HG03066 (cell line): ENCODE measurements at regions not wholly inside any gene's neighbourhood (a gene's known extent, or its start where the extent isn't known, plus 50 kb on each side); places are given as distances from the start of the nearest gene placed in this dataset.
"Not testable (repeated sequence)": the region's sequence is repeated elsewhere in the genome, so short reads cannot be mapped to it uniquely, and the experiment has no call there.

Source experiments
- ATAC-seq: cut with Tn5 transposase; IDR thresholded peaks from one replicate; pipeline ENCODE4 v1.9.1; 2021; ENCODE audit warnings: low read depth; ENCODE audit not compliant: unreplicated experiment

DNA sequence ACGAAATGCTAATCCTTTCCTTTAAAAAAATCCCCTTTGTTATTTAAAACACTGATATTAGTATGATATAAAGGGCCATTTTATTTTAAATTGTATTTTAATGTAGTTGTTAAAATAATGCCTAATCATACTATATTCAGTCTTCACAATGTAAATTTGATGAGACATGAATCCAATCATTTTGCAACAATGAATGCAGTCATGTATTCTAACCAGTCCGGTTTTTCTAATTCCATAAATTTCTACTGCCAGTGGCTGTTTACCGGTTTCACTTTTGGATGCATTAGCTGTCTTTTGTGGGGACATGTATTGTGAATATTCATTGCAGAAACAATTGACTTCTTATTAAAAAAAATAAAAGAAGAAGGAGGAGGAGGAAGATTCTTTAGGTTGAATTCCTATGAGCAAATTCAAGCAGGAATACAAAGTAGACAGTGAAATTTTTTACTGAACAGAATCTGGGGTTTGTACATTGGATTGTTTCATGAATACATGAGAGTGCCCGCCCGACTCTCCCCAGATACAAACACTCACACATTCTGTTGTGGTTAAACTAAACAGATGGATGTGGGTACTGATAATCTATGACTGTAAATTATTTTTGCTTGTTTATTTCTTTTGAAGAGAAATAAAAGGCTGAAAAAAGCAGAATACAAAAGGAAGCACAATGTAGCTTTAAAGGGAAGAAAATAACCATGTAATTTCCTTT is 624.8 kb upstream of the PTBP2 start:
- no peak for ATAC-seq

DNA sequence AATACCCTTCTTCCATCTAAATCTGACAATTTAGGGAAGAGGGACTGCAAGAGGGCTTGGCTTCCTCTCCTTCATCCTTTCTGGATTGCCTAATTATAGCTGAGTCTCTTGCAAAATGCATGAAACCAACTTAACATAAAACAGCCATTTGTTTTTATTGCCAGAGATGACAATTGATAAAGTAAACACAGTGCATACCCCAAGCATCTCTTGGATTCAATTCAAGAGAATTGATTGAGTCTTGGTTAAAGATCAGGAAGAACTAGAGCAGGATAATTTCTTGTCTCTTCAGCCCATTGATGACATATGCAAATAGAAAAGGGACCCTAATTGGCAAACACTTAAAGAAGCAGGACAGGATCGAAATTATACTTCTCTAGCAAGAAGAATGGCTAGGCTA is 617.1 kb upstream of the PTBP2 start:
- ATAC-seq, result no peak

DNA sequence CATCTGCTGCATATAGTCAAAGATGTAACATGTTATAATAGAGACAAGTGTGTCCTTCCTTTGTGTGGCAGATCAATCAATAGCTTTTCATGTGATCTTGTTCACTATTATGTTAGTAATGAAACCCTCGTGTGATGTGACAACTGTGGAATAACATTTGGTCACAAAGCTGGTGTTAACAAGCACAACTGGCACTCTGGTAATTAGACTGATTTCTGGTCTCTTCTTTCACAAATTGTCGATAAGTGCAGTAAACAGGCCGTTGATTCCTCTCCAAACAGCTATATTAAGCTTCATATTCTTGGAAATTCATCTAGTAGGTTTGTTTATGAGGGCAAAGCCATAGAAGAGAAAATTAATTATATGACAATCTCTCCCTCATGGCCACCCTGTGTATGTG is 616.7 kb upstream of the PTBP2 start:
- no peak for ATAC-seq

DNA sequence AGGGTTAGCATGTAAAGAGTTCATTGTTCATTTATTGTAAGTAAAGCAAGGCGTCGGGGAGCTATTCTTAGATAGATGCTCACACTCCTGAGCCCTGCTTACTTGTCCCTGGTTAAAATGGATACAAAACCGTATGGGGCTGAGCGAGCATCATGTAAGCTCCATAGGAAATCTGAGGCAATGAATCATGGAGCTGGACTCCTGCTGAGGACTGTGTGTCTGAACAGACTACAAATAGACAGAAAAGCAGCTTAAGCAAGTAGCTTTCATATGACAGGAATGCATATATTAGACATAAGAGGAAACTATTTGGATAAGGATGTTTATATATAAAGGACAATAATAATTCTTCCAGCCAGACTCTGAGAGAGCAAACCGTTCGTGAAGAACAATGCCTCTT is 604.9 kb upstream of the PTBP2 start:
- no peak for ATAC-seq

DNA sequence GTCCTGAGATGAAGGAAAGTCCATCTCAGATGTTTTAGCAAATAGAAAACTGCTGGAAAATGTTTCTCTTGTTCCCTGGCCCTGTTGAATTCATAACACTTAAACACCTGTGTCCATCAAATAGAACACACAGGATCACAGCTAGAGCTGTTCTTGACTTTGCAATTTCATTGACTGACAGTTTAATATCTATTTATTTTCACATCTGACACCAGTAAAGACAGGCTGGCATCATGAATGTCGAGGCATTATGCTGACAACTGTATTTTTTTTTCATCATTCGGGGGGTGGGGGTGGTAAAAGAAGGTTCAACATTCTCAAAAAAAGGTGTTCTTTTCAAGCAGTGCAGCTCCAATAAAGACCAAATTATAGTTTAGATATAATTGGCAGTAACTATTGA is 591.2 kb upstream of the PTBP2 start:
- no peak for ATAC-seq

DNA sequence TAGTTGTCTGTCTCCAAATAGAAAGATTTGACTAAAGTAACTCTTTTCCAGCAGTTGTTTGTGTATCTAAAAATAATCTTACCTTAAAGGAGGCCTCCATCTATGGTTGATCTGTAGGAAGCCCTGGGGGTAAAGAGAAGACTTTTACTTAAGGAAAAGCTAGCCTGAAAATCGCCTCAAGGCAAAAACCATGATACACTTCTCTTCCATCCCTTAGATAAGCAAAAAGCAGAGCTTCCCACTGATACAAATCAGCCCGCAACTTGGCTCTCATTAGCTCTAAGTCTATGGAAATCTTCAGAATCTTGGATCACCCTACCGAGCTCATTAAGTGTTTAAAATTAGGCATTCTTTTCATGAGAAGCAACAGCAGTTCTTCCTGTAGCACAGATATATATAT is 576.9 kb upstream of the PTBP2 start:
- ATAC-seq, result no peak

DNA sequence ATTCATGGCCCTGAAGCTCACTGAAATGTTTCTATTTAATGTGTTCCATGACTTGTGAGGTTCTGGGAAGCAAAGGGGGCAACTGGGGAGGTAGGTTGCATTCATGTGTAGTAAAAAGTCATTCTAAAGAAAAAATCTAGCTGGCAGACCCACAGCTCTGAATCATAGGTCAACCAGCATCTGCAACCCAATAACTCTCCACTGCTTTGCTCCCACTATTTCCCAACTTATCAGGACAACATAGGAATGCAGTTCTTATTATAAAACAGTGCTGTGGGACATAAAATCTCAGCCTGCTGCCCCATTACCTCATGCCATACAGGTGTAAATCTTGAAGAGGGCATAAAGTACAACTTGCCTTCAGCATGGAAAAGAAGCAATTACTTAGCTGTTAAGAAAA is 576.1 kb upstream of the PTBP2 start:
- ATAC-seq, result no peak

DNA sequence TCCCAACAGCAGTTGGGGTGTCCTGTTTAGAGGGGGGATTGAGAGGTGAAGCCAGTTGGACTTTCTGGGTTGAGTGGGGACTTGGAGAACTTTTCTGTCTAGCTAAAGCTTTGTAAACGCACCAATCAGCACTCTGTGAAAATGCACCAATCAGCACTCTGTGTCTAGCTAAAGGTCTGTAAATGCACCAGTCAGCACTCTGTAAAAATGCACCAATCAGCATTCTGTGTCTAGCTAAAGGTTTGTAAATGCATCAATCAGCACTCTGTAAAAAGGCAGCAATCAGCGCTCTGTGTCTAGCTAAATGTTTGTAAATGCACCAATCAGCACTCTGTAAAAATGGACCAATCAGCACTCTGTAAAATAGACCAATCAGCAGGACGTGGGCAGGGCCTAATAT is 568.6 kb upstream of the PTBP2 start:
- ATAC-seq, result not testable (repeated sequence)

DNA sequence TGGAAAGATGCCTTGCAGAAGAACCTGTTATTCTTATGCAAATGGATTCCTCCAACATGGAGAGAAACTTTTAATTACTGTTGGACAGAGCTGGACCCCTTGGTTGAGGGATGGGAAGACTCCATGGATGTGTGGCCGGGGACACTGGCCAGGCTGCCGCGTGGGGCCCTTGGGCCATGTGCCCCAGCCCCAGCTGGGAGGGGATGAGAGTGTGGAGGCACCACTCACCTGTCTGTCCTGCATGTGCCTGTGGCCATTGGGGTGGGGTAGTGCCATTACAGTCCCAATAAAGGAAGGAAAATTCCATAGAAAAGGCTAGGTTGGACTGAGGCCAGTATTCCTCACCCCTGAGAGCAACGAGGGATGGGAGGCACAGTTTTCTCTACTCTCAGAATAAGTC is 564.5 kb upstream of the PTBP2 start:
- ATAC-seq, result no peak

DNA sequence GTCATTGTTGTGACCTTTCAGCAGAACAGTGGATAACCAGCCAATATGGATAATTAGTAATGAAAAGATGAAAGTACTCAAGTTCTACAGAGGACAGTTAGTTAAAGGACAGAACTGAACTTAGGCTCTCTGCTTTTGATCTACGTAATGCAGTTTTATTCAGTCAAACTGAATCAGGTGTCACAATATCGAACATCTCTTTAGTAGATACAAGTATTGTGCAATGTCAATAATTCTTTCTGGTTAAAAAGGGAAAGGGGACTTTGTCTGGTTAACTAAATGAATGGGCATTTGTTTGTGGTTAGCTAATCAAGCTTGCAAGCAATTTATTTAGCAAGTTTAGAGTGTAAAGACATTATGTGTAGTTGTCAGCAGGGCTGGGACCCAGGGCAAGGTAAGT is 562.2 kb upstream of the PTBP2 start:
- ATAC-seq, result no peak

DNA sequence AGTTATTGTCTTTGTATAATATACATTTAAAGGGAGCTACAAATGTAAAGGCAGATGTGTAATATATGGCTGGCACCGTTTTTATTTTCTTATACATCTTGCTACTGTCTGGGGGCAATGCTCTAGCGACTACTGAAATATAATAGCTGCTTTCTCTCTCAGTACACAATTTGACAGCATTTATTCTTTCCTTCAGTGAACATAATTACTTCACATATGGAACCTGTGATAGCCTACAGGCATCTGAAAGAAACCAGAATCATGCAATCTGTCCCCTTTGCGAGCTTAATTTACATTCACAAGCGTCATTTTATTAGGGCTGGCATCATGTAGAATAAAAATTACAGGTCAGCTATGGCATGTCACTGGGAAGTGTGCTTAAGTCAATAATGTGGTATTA is 557.5 kb upstream of the PTBP2 start:
- ATAC-seq, result no peak

DNA sequence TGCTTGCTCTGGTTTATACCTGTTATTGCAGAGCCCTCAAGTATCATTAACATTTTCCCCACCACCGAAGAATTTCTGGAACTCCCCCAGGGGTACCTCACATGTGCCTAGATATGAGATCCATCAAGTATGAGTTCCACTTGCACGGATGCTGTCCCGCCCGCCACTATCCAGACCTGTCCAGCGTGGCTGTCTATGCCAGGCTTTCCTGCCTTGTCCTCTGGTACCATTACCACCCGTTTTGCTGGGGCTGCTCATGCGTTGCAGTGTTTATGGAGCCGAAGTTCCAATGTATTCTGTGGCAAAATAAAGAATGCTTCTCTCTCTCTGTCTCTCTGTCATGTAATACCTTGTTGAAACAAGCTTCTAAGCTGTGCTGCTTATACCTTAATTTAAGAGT is 543.5 kb upstream of the PTBP2 start:
- no peak for ATAC-seq

DNA sequence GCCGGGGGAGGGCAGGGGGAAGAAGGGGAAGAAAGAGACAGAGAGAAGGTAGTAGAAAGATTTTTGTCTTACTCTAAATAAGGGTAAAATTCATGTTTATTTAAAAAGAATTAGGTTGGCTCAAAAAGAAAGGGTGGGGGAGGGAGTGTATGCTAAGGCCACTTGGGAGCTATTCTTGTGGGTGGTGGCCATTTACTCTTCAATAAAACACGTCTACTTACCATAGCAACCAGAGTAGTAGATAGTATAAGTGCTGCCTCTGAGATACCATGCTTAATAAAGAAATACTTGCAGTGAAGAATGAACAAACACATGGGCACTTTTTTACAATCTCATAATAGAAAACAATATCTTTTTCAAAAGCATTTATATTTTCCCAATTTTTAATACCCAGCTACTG is 538.1 kb upstream of the PTBP2 start:
- no peak for ATAC-seq

DNA sequence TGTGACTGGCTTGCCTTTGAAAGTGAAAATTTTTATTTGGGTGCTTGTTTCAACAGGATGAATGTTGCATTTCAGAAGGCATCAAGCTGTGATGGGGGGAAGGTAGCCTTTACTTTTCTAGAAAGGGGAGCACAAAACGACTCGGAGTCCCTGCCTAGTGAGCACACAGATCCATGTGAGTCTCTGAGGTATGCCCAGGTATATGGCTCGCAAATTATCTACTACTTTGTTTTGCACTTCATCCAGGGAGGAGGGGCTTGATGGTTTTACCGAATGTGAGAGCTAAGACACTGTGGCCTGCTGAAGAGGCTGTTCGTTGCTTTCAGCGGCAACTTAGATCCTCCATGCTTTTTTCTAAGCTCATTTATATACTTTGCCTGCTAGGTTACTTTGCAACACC is 537.7 kb upstream of the PTBP2 start:
- ATAC-seq, result no peak

DNA sequence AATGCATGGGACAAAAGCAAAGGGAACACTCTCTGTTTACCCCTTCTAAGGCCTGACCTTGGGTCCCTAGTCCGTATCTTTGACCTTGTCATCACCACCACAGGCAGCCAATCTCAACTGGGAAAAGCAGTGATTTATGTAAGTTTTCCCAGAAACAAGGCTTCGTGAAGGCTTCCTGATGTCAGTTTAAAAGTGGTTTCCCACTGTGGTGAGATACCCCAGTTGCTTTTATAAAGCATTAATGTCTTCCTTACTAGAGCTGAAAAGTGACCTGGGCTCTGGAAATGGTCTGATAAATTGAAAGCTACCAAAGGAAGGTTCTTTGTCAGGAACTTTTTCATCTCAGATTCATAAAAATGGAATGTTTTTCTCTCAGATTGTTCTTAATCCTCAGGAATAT is 536.4 kb upstream of the PTBP2 start:
- ATAC-seq, result no peak

DNA sequence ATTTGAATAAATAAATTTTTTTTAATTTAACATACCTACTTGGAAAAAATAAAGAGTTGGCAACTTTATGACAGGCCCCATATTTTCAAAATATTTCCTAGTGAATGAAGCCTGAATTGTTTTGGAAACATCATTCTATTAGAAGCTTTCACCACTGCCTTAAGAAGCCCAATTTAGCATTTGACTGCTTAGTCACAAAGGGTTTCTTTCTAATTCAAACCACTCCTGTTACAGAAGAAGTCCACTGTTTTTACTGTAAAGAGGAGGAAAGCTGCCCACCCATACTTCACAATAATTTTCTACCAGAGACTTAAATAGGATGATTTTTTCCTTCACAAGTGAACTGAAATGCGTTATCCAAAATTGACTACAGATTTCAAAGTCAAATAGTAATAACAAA is 534.6 kb upstream of the PTBP2 start:
- ATAC-seq, result no peak

DNA sequence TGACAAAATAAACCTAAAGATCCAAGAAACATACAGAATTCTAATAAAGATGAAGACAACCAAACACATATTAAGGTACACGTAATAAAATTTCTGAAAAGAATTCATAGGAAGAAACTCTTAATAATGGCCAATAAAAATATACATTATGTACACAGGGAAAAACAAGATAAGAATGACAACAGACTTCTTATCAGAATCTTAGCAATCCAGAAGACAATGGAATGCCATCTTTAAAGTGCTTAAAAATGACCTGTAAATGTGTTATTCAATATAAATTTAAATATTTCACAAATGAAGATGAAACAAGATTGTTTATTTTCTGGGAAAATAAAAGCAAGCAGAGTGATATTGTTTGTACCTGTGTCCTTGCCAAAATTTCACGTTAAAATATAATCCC is 530.4 kb upstream of the PTBP2 start:
- ATAC-seq, result no peak

DNA sequence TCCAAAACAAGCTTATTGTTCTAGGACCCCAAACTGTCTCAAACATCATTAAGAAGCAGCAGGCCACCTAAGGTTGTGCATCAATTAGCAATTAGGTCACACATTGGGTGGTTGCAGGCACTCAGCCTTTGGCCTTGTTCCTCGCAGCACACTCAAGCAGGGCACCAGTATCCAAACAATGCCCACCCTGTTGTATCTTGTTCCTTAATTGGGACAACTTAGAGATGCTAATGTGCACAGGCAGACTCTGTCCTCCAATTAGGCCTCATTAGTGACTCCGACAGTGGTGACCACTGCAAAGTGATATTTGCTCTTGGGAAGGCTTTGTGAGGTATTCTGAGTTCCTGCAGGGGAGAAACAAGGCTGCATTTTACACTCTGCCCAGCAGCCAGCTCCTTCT is 515.1 kb upstream of the PTBP2 start:
- ATAC-seq, result no peak

DNA sequence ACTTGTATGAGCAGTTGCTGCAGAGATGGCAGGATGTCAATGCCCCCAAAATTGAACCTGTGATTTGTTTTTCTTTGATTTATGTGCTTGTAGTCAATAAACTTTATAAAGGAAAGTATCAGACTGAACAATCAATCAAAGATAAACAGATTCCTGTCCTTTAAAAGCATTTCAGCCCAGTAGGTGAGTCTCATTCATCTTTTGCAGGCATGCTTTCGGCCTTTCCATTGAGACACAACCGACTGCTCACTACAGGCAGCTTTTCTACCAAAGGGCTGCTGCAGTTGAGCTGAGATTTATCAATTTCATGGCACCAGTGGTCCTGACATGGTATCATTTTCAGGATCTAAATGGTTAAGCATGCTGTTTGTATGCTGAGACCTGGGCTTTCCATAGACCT is 513.6 kb upstream of the PTBP2 start:
- ATAC-seq, result no peak

DNA sequence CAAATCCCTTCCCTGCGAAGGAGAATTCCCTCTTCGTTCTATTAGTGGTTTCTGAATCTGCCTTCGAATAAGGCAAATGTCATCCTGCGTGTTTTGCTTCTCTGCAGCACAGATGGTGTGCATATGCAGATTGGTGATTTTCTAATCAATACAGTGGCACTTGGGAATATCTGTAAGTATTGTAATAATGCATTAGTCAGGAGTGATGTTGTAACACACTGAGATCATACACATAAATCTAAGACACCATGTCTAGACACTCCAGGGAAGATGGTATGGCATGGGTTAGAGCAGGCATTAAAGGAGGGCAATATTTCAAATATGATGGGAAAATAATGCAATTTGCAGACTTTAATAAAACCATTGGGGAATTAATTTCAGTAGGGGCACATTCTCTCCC is 513.2 kb upstream of the PTBP2 start:
- no peak for ATAC-seq

DNA sequence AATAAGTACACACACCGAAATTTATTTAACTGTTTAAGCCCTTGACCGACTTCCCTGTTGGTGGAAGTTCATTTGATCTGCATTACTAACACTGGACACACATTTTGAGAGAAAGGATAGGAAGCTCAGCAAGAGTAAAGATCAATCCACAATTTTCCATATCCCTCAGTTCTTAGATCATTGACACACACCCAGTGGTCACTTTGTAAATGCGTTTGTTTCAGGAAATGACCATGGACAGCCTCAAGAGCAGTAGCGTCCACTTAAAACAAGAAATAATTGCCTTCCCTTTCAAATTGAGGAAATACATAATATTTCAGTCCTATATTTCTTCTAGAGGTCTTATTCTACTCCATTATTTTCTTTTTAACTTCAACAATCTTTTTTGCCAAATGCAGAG is 511.5 kb upstream of the PTBP2 start:
- no peak for ATAC-seq

DNA sequence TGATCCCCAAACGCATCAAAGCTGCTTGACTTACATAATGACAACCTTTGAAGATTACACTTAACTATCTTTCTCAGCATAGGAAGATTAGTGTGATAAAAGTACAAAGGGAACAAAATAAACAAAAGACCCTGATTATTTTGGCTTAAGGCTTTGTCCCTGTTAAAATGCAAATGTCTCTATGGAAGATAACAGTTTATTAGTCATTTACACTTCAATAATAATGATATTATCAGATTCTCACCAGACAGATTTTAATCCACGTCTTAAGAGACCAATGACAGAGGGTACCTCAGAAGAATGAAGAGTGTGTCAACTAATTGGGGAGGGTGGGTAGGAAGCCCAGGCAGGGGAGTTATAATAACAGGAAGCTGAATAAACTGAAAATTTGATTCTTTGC is 510.4 kb upstream of the PTBP2 start:
- no peak for ATAC-seq

DNA sequence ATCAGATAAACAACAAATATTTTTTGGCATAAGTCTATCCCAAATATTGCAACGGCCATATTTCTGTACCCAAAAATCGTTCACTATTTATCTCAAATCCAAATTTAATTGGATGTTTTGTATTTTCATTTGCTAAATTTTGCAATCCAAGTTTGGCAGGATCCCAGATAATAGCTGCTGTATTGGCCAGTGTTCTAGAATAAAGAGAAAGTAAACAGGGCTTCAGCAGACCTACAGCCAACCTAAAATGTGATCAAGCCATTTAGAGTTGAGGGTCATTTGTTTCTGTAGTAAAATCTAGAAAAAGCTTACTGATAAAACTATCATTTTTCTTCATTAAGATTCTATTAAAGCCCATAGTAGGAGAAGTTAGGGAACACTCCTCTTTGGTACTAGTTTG is 506.6 kb upstream of the PTBP2 start:
- ATAC-seq, result no peak
